ENCODE measurements at regions not wholly inside any gene's neighbourhood (a gene's known extent, or its start where the extent isn't known, plus 50 kb on each side); places are given as distances from the start of the nearest gene placed in this dataset.

DNA sequence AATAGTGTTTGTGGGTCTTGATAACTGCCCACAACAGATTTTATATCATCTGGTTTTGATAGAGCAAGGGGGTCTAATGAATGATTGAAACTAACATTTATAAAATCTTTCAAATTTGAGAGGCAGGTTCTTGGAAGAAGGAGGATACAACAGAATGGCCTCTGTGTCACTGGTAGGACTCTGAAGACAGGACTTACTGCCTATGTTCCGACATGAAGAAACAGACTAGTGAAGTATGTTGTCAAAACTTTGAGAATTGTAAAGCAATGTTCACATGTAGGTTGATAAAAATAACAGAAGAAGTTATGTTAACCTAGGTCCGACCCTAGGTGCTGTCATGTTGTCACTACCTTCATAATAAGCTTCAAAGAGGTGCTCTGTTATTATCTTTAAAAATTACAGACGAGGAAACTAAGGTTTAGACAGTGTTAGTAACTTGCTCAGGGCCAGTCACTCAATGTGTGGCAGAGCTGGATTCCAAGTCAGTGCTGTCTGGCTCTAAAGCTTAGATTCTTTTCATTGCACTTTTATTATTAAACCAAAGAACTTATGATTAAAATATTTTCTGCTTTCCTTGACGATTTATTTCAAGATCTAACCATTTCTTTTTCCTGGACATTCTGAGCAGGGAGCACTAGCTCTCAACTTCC, 146.2 kb downstream of the RPIA start:
- dilution Hi-C loops (cut with MboI; ENCODE audit: extremely low pct_ligation_motif_present, low sequenced_read_pairs) = no loop called here

DNA sequence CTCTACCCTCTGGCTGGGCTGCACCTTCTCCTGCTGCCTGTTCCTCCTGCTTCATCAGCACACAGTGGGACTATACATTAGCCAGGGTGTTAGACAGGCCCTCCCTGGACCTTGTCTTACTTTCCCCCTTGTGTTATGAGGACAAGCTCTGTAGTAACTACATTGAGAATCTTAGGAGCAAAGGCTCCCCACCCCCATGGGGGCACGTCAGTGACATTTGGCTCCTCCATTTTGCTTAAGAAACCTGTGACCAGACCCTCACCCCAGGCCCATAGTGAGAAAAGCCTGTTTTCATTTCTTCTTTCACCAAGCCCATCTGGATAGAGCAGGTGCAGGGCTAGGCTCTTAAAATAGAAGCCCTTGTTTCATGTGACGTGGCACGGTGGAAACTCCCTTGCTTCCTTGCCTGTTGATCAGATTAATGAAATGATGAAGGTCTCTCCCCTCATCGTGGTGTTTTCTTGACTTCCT, 146.7 kb downstream of the RPIA start:
- dilution Hi-C loops (cut with MboI; ENCODE audit: extremely low pct_ligation_motif_present, low sequenced_read_pairs) = no loop called here
- ChIA-PET CTCF (interaction anchor here (1.0 to 2.3 kb wide), 2 partner anchors 42 to 98 kb away, joined by 3 to 7 read pairs; no protein-coding TSS in a partner anchor), POLR2A (no interaction called here)
- DNase-seq (ENCODE audit: low read depth, low spot score) = no peak
- no TSS peak for BruUV-seq (replicated peaks)
- intact Hi-C loops (cut with micrococcal nuclease) = no loop called here
- Histone ChIP-seq H3K79me2 (ENCODE audit: control insufficient read depth, insufficient read depth, low read length) (no peaks in the 10 kb centered on the region), H3K9ac (replicated peaks; ENCODE audit: extremely low read depth, insufficient read depth, low read length) (no peak overlapping the region), H3K27me3 (ENCODE audit: control insufficient read depth in 2 of 2, insufficient read depth in 2 of 2, low read length in 2 of 2) (peaks cover 7 to 18% of the 10 kb centered on the region in 2 experiments), H3K27ac (ENCODE audit: insufficient read depth, low read depth, low read length) (no peak overlapping the region), H3K9me1 (replicated peaks; ENCODE audit: control insufficient read depth, extremely low read depth, insufficient read depth, low read length) (no peaks in the 10 kb centered on the region), H3K4me2 (ENCODE audit: insufficient read depth, low read length) (no peak overlapping the region), H3K36me3 (ENCODE audit: control insufficient read depth in 2 of 2, extremely low read depth in 1 of 2, insufficient read depth in 2 of 2, low read length in 2 of 2) (no peaks in the 10 kb centered on the region), H3K4me1 (ENCODE audit: control insufficient read depth, extremely low read depth, insufficient read depth, low read length) (no peaks in the 10 kb centered on the region), H4K20me1 (replicated peaks; ENCODE audit: control insufficient read depth, extremely low read depth, insufficient read depth, low read length) (no peaks in the 10 kb centered on the region), H2AFZ (ENCODE audit: low read depth, low read length) (no peak overlapping the region), H3K4me3 (replicated peaks in 1 of 3; ENCODE audit: insufficient read depth in 1 of 3, low read depth in 1 of 3, low read length in 3 of 3) (no peak overlapping the region), H3K9me3 (replicated peaks; ENCODE audit: control insufficient read depth, insufficient read depth, low read length) (no peaks in the 10 kb centered on the region)
- FAIRE-seq = no peak
- TF ChIP-seq EZH2 (IDR thresholded peaks at IDR 0.05; ENCODE audit: borderline replicate concordance, low read depth, low read length, severe bottlenecking) (no peak), FOS (IDR thresholded peaks at IDR 0.05; ENCODE audit: borderline replicate concordance, insufficient read depth, low read length) (no peak), MAX (IDR thresholded peaks at IDR 0.05; ENCODE audit: insufficient read depth, insufficient read length) (no peak), POLR2AphosphoS5 (IDR thresholded peaks at IDR 0.05; ENCODE audit: insufficient read depth, low read depth, low read length) (no peak), GATA2 (IDR thresholded peaks at IDR 0.05; ENCODE audit: insufficient read depth, insufficient read length, low read depth, low read length) (no peak), MYC (IDR thresholded peaks at IDR 0.05; ENCODE audit: low read depth, low read length) (no peak), POLR2A (IDR thresholded peaks at IDR 0.05; ENCODE audit: low read depth, low read length) (no peak), JUN (IDR thresholded peaks at IDR 0.05; ENCODE audit: borderline replicate concordance, insufficient read depth, insufficient read length, low read depth) (no peak)
- TF ChIP-seq, protein P1, sequence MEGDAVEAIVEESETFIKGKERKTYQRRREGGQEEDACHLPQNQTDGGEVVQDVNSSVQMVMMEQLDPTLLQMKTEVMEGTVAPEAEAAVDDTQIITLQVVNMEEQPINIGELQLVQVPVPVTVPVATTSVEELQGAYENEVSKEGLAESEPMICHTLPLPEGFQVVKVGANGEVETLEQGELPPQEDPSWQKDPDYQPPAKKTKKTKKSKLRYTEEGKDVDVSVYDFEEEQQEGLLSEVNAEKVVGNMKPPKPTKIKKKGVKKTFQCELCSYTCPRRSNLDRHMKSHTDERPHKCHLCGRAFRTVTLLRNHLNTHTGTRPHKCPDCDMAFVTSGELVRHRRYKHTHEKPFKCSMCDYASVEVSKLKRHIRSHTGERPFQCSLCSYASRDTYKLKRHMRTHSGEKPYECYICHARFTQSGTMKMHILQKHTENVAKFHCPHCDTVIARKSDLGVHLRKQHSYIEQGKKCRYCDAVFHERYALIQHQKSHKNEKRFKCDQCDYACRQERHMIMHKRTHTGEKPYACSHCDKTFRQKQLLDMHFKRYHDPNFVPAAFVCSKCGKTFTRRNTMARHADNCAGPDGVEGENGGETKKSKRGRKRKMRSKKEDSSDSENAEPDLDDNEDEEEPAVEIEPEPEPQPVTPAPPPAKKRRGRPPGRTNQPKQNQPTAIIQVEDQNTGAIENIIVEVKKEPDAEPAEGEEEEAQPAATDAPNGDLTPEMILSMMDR (IDR thresholded peaks at IDR 0.05; ENCODE audit: extremely low read depth in 1 of 2, insufficient read depth in 1 of 2, low read depth in 1 of 2, low read length in 2 of 2) = no peak

More for the DNA sequence above, 146.2 kb downstream of the RPIA start:
- Histone ChIP-seq H3K4me1 (ENCODE audit: control insufficient read depth, extremely low read depth, insufficient read depth, low read length) (no peaks in the 10 kb centered on the region), H3K9me1 (replicated peaks; ENCODE audit: control insufficient read depth, extremely low read depth, insufficient read depth, low read length) (no peaks in the 10 kb centered on the region), H3K27me3 (ENCODE audit: control insufficient read depth in 2 of 2, insufficient read depth in 2 of 2, low read length in 2 of 2) (peaks cover 3 to 16% of the 10 kb centered on the region in 2 experiments), H3K36me3 (ENCODE audit: control insufficient read depth in 2 of 2, extremely low read depth in 1 of 2, insufficient read depth in 2 of 2, low read length in 2 of 2) (no peaks in the 10 kb centered on the region), H2AFZ (ENCODE audit: low read depth, low read length) (no peak overlapping the region), H3K79me2 (ENCODE audit: control insufficient read depth, insufficient read depth, low read length) (no peaks in the 10 kb centered on the region), H3K4me2 (ENCODE audit: insufficient read depth, low read length) (no peak overlapping the region), H3K9me3 (replicated peaks; ENCODE audit: control insufficient read depth, insufficient read depth, low read length) (no peaks in the 10 kb centered on the region), H4K20me1 (replicated peaks; ENCODE audit: control insufficient read depth, extremely low read depth, insufficient read depth, low read length) (no peaks in the 10 kb centered on the region), H3K9ac (replicated peaks; ENCODE audit: extremely low read depth, insufficient read depth, low read length) (no peak overlapping the region), H3K4me3 (replicated peaks in 1 of 3; ENCODE audit: insufficient read depth in 1 of 3, low read depth in 1 of 3, low read length in 3 of 3) (no peak overlapping the region), H3K27ac (ENCODE audit: insufficient read depth, low read depth, low read length) (no peak overlapping the region)
- BruUV-seq (replicated peaks) = no TSS peak
- DNase-seq (ENCODE audit: low read depth, low spot score) (no peak), FAIRE-seq (no peak)
- CTCF ChIA-PET = interaction anchor here (1.0 to 2.3 kb wide), 2 partner anchors 43 to 97 kb away, joined by 3 to 7 read pairs; no protein-coding TSS in a partner anchor
- TF ChIP-seq JUN (IDR thresholded peaks at IDR 0.05; ENCODE audit: borderline replicate concordance, insufficient read depth, insufficient read length, low read depth) (no peak), FOS (IDR thresholded peaks at IDR 0.05; ENCODE audit: borderline replicate concordance, insufficient read depth, low read length) (no peak), EZH2 (IDR thresholded peaks at IDR 0.05; ENCODE audit: borderline replicate concordance, low read depth, low read length, severe bottlenecking) (no peak)
- intact Hi-C loops (cut with micrococcal nuclease) = no loop called here
- POLR2A ChIA-PET = no interaction called here
